Skin of body (tissue), 1 donor: ENCODE measurements at regions not wholly inside any gene's neighbourhood (a gene's known extent, or its start where the extent isn't known, plus 50 kb on each side); places are given as distances from the start of the nearest gene placed in this dataset.
"Not testable (repeated sequence)": the region's sequence is repeated elsewhere in the genome, so short reads cannot be mapped to it uniquely, and the experiment has no call there.

Experiments
- DNase-seq: peaks from one replicate; lab custom pipeline; 2025; lab: John Stamatoyannopoulos, UW

GRCh38 chr2:212913640-212914306 lies 237.6 kb downstream of the IKZF2 start:
- DNase-seq: no peak

GRCh38 chr2:212912445-212913103 lies 238.8 kb downstream of the IKZF2 start:
- no peak for DNase-seq

DNA sequence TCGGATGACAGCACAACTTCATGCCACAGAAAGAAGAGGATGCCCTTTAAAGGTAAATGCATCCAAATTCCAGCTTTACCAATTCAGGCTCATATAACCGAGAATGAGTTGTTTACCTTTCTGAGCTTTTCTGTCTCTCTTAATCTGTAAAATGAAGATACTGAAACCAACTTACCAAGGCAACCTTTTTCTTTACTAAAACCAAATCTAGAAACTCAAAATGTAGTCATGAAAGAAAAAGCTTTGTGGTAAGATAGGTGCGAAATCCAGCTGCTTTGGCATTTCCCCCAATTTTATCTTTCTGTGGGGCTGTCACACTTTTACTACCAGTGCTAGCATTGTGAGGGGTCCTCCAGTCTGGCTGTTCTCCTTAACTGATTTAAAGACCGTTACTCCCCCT lies 240.4 kb downstream of the IKZF2 start:
- no peak for DNase-seq

DNA sequence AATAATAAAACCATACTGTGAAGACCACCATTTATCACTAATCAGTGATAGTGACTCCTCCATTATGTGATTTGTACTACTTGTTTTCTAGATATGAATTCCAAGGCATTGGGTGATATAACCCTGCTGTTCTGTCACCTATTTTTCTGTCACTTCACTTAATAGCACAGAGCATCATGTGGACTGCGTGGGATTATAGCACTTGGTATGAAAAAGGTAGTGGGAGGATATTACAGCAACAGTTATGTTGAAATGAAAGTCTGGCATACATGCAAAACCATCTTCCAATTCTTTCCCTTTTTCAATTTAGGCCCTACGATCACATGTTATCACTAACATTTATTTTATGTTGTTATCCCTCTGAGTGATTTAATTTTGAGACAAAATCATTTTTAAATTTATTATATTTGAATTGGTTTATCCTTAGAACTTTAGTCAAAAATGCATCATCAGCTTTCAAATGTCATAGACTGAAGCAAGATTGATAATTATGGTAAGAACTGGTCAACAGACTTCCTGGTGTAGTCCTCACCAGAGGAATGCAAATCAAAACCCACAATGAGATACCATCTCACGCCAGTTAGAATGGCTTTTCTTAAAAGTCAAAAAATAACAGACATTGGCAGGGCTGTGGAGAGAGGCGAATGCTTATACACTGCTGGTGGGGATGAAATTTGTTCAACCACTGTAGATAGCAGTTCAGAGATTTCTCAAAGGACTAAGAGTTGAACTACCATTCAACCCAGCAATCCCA lies 242.6 kb downstream of the IKZF2 start:
- no peak for DNase-seq

DNA sequence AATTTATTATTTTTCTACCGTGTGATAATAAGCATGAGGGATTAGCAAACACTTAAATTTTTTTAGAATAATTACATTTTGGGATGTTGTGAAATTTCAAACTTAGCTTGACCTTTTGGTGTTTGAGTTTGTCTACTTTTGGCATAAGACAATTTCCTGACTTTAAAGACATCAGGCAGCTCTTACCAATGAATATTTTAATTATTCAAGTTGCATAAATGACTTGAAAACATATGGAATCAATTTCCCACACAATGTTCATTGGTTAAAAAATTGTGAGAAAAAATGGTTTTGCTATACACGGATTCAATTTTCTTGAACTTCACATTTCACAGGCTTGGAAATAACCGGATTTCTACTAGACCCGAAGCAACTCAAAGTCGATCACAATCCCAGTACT lies 243.4 kb downstream of the IKZF2 start:
- no peak for DNase-seq

- DNase-seq: no peak
These were observed 244.8 kb downstream of the IKZF2 start for GRCh38 chr2:212906620-212907019.

GRCh38 chr2:212905640-212906201 lies 245.7 kb downstream of the IKZF2 start:
- DNase-seq: no peak

DNA sequence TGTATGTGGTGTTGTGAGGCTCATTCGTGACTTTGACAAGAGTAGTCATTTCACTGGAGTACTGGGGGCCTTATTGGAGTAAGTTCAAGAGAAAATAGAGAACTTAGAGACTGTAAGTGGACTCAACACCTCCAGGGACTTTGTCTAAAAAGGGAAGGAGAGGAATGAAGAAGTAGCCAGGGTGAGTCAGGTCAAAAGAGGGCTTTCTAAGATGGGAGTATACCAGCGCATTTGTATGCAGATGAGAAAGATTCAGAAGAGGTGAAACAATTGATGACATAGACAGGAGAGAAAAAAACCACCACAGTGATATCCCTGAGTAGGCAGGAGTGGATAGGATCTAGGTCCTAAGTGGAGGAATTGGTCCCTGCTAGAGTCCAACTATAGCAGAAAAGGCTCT lies 246.8 kb downstream of the IKZF2 start:
- DNase-seq: no peak

GRCh38 chr2:212903413-212903812 lies 248.0 kb downstream of the IKZF2 start:
- DNase-seq: no peak

GRCh38 chr2:212902421-212902820 lies 249.0 kb downstream of the IKZF2 start:
- DNase-seq: no peak

DNA sequence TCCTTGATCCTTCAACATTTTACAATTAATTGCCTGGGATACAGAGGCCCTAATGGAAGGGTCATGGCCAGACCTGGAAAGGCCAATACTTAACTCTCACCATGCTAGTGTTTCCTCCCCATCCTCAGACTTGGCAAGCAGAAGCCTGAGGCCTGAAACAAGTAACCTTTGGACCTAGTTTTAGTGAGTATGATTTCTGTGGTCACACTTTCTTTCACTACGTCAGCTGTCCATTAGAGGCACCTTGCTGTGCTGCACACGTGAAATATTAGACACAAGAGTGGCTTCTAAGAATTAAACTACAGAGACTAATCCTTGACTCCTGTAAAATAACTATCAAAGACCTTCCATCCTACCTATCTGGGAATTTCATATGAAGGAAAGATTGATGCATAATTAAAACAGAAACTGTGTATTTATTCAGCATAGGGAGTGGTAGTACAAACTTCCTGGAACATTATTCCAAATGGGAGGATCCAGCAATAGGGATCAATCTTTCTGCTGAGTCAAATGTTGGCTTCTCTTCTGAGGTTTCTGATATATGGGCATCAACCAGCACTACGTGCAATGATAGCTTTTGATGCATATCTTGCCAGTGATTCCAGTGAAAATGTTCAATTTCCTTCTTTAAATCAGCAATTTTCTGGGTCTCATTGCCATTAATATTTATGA lies 249.7 kb downstream of the IKZF2 start:
- no peak for DNase-seq

DNA sequence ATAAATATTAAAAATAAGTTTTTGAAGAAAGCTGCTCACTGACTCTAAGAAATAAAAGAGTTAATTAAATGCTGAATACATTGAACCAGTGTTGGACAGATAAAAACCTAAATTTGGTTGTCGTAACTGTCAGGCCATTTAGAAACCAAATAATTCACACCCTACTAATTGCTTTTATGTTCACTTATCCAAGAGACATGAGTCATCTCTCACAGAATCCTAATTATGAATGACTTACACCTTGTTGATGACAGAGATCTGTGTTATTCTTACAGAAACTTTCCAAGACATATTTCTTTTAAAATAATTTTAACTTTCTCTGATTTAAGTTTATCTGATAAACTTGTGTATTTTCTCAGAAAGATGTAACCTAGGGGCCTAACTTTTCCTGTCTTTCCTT lies 250.7 kb downstream of the IKZF2 start:
- DNase-seq: no peak

DNA sequence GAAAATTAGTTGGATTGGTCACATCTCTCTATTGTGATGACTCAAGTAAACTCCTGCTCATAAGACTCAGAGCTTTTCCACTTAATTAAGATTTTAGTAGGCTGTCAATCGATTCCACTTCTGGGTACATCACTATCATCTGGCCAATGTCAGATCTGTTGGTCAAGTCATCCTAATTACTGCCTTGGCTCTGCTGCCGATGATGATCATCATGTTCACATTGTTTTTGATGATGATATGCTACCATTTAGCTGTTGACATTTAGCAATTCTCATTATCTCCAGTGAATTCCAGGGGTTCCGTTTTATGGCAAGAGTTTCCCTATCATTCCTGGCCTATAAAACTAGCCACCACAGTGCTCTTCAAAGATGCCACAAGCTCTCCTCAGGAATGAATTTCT lies 253.4 kb downstream of the IKZF2 start:
- DNase-seq: no peak

DNA sequence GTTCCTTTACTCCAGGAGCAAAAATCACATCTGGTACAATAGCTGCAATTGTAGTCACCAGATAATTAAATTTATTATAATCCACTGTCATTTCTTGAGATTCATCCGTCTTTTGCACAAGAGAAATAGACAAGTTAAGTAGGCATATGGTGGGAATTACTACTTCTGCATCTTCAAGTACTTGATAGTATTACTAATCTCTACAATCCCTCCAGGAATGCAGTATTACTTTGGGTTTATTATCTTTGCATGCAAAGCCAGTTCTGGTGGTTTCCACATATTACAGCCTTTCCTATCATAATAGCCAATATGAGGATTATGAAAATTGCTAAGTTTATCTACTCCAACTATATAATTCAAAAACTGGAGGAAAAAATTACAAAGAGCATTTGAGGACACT lies 254.1 kb downstream of the IKZF2 start:
- no peak for DNase-seq

DNA sequence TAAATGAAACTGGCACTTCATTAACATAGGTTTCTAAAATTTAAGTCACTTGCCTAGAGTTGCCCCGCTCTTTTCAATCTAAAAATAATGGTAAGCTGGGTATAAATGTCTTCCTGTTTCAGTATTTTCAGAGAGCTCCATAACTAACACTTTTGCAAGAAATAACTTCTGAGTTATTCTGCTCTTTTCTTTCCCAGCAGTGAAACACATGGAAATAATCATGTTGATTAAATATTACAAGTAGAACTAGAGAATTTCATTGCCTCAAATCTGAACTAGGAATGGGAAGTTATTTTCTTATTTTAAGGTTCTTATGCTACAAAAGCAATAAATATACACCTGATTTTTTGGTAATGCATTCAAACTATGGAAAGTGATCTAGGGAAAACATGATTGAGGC lies 257.4 kb downstream of the IKZF2 start:
- no peak for DNase-seq

GRCh38 chr2:212893216-212893615 lies 258.2 kb downstream of the IKZF2 start:
- DNase-seq: no peak

GRCh38 chr2:212892193-212892592 lies 259.2 kb downstream of the IKZF2 start:
- no peak for DNase-seq

- DNase-seq: no peak
These were observed 259.8 kb downstream of the IKZF2 start for GRCh38 chr2:212891580-212891979.

DNA sequence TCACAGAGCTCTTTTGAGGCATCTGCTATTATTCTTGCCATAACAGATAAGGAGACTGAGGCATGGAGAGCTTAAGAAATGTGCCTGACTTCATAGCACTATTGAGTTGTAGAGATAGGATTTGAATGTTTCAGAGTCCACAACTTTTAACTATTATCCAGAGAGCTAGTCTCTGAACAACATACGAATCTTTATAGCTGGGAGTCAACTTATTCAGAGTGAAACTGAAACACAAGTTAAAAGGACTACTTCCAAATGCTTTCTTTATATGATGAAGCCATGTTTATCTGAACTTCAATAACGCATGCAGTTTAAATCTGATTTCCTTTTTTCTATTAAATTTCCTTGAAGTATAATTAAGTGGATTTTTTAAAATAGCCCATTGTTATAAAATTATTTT lies 268.8 kb downstream of the IKZF2 start:
- no peak for DNase-seq

- DNase-seq: not testable (repeated sequence)
These were observed 274.9 kb downstream of the IKZF2 start for GRCh38 chr2:212876556-212876955.

DNA sequence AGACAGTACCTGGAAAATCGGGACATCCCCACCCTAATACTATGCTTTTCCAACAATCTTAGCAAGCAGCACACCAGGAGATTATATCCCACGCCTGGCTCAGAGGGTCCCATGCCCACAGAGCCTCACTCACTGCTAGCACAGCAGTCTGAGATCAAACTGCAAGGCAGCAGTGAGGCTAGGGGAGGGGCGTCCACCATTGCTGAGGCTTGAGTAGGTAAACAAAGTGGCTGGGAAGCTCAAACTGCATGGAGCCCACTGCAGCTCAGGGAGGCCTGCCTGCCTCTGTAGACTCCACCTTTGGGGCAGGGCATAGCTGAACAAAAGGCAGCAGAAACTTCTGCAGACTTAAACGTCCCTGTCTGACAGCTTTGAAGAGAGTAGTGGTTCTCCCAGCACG lies 275.5 kb downstream of the IKZF2 start:
- not testable (repeated sequence) for DNase-seq

GRCh38 chr2:212873256-212873655 lies 278.2 kb downstream of the IKZF2 start:
- DNase-seq: no peak
